A549 (cell line): ENCODE measurements at regions not wholly inside any gene's neighbourhood (a gene's known extent, or its start where the extent isn't known, plus 50 kb on each side); places are given as distances from the start of the nearest gene placed in this dataset.
"Not testable (repeated sequence)": the region's sequence is repeated elsewhere in the genome, so short reads cannot be mapped to it uniquely, and the experiment has no call there.

Experiments used
- CHD2 ChIP-seq: fragments of 150-350 bp; IDR thresholded peaks from 2 replicates; pipeline ENCODE4 v1.6.1; 2014; ENCODE audit warnings: low read length; ENCODE audit not compliant: partially characterized antibody
- CTCF ChIP-seq: fragments of >200 bp; sonication (Bioruptor Twin); formaldehyde crosslinking; IDR thresholded peaks from 3 replicates; pipeline ENCODE4 v1.5.1; 2016
- HEYL ChIP-seq: fragments of 250-450 bp; sonication (Bioruptor Pico); IDR thresholded peaks from 2 replicates; pipeline ENCODE4 v1.8.0; 2021; ENCODE audit warnings: mild to moderate bottlenecking, moderate library complexity
- MAX ChIP-seq: IDR thresholded peaks from 2 replicates; pipeline ENCODE4 v1.6.1; 2012
- MYC ChIP-seq: IDR thresholded peaks from 2 replicates; pipeline ENCODE4 v1.6.1; 2012; ENCODE audit warnings: mild to moderate bottlenecking, inconsistent platforms, low read length, improper control_type of control experiment, borderline replicate concordance
- NFE2L2 ChIP-seq: fragments of 150-350 bp; conservative IDR thresholded peaks from 2 replicates; pipeline ENCODE4 v1.6.1; 2014; ENCODE audit warnings: low read length
- RAD21 ChIP-seq, 2 experiments: fragments of >200 bp in 1 of 2; sonication (Bioruptor Twin) in 1 of 2; formaldehyde crosslinking in 1 of 2; IDR thresholded peaks in 1 of 2; conservative IDR thresholded peaks in 1 of 2; 2 replicates in 1 of 2; 3 replicates in 1 of 2; pipeline ENCODE4 v1.6.1; 2012 to 2018; ENCODE audit warnings: inconsistent platforms in 1 of 2
- RCOR1 ChIP-seq: fragments of 150-350 bp; IDR thresholded peaks from 2 replicates; pipeline ENCODE4 v1.6.1; 2014; ENCODE audit warnings: antibody characterized with exemption, low read length, low read depth
- TF ChIP-seq, protein P1 (sequence below): fragments of 150-350 bp; IDR thresholded peaks from 2 replicates; pipeline ENCODE4 v1.6.1; 2014; ENCODE audit warnings: low read depth, mild to moderate bottlenecking, low read length
- TF ChIP-seq, protein P2 (sequence below): fragments of 450-650 bp; IDR thresholded peaks from 2 replicates; pipeline ENCODE4 v1.6.1; 2014; ENCODE audit warnings: antibody characterized with exemption

- TF ChIP-seq CHD2; CTCF; NFE2L2; RCOR1; MAX; MYC; RAD21 (conservative IDR thresholded peaks at IDR 0.05 in 1 of 2, IDR thresholded peaks at IDR 0.05 in 1 of 2); HEYL (CRISPR knock-in tag): not testable (repeated sequence)
- TF ChIP-seq, protein P1, sequence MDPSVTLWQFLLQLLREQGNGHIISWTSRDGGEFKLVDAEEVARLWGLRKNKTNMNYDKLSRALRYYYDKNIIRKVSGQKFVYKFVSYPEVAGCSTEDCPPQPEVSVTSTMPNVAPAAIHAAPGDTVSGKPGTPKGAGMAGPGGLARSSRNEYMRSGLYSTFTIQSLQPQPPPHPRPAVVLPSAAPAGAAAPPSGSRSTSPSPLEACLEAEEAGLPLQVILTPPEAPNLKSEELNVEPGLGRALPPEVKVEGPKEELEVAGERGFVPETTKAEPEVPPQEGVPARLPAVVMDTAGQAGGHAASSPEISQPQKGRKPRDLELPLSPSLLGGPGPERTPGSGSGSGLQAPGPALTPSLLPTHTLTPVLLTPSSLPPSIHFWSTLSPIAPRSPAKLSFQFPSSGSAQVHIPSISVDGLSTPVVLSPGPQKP, result not testable (repeated sequence)
- TF ChIP-seq, protein P2, sequence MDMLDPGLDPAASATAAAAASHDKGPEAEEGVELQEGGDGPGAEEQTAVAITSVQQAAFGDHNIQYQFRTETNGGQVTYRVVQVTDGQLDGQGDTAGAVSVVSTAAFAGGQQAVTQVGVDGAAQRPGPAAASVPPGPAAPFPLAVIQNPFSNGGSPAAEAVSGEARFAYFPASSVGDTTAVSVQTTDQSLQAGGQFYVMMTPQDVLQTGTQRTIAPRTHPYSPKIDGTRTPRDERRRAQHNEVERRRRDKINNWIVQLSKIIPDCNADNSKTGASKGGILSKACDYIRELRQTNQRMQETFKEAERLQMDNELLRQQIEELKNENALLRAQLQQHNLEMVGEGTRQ, result not testable (repeated sequence)
Measured at GRCh38 chr2:111484097-111484496, 363.4 kb downstream of the BCL2L11 start.
